Spleen (tissue), 7 donors: ENCODE measurements at regions not wholly inside any gene's neighbourhood (a gene's known extent, or its start where the extent isn't known, plus 50 kb on each side); places are given as distances from the start of the nearest gene placed in this dataset.

ENCODE experiments used
- POLR2A ChIP-seq, 3 donors: fragments of 450-650 bp; IDR thresholded peaks; one replicate each; pipeline ENCODE4 v1.5.1; 2017; ENCODE audit warnings: antibody characterized with exemption in 3 of 3, mild to moderate bottlenecking in 1 of 3
- TF ChIP-seq, protein P1 (sequence below), 11 experiments: fragments of 200-600 bp in 7 of 11; fragments of 450-650 bp in 4 of 11; sonication (generic) in 4 of 11; IDR thresholded peaks in 8 of 11; conservative IDR thresholded peaks in 3 of 11; 1 replicate in 7 of 11; 2 replicates in 4 of 11; pipeline versions ENCODE4 v1.4.0 to v1.8.0; 2016 to 2021; ENCODE audit warnings: antibody characterized with exemption in 11 of 11, inconsistent platforms in 4 of 11, mild to moderate bottlenecking in 1 of 11
- donor health status: DM: no; HTN: no; CAD: no; lungs with moderate emphysema.
- donor health status: DM: no; HTN: no; CAD: no.
- donor health status: DM: no; HTN: no; CAD: no.

DNA sequence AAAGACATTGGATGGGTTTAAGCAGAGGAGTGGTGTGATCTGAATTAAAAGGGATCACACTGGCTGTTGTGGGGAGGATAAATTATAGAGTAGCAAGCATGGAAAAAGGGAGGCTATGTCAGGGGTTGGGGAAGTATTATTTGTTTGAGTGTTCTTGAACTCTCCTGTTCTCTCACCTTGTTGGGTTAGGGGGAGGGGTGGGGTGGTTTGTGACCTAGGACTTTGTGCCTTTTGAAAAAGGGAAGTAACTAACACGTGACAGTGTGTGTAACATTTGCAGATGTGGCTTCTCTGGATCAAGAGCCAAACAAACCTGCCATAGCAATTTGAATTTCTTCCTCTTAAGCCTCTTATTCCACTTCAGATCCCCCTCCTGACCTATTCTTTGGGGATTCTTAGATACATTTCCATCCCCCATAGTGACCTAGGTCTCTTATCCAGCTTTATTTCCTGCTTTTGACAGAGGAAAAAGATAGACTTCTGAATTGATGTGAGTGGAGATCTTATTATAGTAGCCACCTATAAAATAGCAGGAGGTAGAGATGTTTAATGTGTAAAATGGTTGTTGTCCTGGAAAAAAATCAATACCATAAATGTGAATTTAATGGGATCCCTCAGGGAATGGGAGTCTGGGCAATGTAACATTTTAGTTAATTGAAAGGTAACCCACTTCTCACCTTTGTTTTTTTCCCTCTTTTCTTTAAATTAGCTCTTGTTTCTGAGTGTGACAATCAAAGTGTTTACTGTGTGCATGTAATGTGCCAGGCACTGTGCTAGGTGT, 120.4 kb downstream of the CT47B1 start:
- TF ChIP-seq, protein P1, sequence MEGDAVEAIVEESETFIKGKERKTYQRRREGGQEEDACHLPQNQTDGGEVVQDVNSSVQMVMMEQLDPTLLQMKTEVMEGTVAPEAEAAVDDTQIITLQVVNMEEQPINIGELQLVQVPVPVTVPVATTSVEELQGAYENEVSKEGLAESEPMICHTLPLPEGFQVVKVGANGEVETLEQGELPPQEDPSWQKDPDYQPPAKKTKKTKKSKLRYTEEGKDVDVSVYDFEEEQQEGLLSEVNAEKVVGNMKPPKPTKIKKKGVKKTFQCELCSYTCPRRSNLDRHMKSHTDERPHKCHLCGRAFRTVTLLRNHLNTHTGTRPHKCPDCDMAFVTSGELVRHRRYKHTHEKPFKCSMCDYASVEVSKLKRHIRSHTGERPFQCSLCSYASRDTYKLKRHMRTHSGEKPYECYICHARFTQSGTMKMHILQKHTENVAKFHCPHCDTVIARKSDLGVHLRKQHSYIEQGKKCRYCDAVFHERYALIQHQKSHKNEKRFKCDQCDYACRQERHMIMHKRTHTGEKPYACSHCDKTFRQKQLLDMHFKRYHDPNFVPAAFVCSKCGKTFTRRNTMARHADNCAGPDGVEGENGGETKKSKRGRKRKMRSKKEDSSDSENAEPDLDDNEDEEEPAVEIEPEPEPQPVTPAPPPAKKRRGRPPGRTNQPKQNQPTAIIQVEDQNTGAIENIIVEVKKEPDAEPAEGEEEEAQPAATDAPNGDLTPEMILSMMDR (IDR thresholded peaks at IDR 0.05 in 8 of 11, conservative IDR thresholded peaks at IDR 0.05 in 3 of 11) = no peak
- no peak for TF ChIP-seq POLR2A (IDR thresholded peaks at IDR 0.05)
